ENCODE measurements at regions not wholly inside any gene's neighbourhood (a gene's known extent, or its start where the extent isn't known, plus 50 kb on each side); places are given as distances from the start of the nearest gene placed in this dataset.

DNA sequence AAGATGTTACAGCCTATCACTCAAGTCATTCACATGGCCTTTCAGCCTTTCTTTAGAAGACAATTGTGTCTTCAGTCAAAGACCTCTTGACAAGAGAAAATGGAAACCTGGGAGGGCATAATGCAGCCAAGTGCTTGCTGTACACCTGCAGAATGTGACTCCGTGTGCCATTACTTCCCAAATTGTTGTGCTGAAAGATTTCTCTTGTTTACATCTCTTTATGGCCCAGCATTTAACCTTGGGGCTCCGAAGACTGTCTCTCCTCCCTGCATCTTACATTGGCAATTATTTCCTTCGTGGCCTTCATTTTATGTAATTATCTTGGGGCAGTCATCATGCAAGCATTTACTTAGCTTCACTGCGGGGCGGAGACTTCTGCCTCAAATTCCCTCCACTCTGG, 287.0 kb downstream of the TCF7L2 start:
- TF ChIP-seq, protein P1, sequence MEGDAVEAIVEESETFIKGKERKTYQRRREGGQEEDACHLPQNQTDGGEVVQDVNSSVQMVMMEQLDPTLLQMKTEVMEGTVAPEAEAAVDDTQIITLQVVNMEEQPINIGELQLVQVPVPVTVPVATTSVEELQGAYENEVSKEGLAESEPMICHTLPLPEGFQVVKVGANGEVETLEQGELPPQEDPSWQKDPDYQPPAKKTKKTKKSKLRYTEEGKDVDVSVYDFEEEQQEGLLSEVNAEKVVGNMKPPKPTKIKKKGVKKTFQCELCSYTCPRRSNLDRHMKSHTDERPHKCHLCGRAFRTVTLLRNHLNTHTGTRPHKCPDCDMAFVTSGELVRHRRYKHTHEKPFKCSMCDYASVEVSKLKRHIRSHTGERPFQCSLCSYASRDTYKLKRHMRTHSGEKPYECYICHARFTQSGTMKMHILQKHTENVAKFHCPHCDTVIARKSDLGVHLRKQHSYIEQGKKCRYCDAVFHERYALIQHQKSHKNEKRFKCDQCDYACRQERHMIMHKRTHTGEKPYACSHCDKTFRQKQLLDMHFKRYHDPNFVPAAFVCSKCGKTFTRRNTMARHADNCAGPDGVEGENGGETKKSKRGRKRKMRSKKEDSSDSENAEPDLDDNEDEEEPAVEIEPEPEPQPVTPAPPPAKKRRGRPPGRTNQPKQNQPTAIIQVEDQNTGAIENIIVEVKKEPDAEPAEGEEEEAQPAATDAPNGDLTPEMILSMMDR (IDR thresholded peaks at IDR 0.05; ENCODE audit: control insufficient read depth, insufficient read depth, low read depth, low read length, missing control alignments): no peak
- DNase-seq (ENCODE audit: low read depth): no peak

DNA sequence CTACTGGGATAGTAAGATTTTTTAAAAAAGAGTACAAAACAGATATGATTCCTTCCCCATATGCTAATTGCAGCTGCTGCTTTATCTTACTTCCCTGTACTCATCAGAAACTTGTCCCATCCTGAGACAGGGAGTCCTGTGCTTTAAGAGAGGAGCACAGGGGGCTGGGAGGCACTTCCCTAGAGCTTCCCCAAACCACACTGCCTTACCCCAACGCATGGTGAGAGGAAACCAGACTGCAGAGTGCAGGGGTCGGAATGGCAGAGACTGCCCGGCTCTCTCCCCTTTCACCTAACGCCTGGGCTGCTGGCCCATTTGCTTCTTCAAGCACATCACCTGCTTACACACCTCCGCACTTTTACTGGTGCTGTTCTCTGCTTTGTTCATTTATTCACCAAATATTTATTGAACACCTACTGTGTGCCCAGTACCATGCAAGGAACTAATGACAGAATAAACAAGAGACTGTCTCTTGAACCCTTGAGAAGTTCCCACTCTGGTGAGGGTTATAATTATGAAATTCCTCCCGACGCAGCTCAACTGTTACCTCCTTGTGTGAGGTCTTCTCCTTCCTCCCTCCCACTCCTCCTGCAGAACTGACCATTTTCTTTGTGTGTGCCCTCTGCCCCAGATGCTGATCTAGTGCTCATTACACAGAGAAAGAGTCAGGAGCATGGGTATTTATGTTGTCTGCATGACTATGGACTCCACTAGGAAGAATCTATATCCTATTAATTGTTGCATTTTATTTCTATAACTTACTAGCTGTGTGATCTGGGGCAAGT, 289.7 kb downstream of the TCF7L2 start:
- no peak for DNase-seq (ENCODE audit: low read depth)
- H3K4me3 ChIP-seq (ENCODE audit: control insufficient read depth, low read depth, low read length): no peak overlapping the region
- TF ChIP-seq, protein P1 (IDR thresholded peaks at IDR 0.05; ENCODE audit: control insufficient read depth, insufficient read depth, low read depth, low read length, missing control alignments): no peak

More for the DNA sequence above, 287.0 kb downstream of the TCF7L2 start:
- no peak overlapping the region for H3K4me3 ChIP-seq (ENCODE audit: control insufficient read depth, low read depth, low read length)

DNA sequence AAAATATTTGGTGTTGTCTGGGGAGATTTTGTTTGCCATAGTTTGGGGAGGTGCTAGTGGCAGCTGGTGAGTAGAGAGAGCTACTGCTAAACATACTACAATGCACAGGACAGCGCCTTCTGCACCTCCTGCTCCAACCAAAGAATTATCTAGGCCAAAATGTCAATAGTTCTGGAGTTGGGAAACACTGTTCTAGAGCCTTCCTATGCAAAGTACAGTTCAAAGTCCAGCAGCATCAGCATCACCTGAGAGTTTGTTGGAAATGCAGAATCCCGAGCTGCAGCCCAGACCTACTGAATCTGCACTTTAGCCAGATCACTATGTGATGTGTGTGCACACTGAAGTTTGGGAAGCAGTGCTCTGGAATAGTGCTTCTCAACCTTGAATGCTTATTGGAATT, 290.7 kb downstream of the TCF7L2 start:
- TF ChIP-seq, protein P1 (IDR thresholded peaks at IDR 0.05; ENCODE audit: control insufficient read depth, insufficient read depth, low read depth, low read length, missing control alignments): no peak
- no peak overlapping the region for H3K4me3 ChIP-seq (ENCODE audit: control insufficient read depth, low read depth, low read length)
- no peak for DNase-seq (ENCODE audit: low read depth)

DNA sequence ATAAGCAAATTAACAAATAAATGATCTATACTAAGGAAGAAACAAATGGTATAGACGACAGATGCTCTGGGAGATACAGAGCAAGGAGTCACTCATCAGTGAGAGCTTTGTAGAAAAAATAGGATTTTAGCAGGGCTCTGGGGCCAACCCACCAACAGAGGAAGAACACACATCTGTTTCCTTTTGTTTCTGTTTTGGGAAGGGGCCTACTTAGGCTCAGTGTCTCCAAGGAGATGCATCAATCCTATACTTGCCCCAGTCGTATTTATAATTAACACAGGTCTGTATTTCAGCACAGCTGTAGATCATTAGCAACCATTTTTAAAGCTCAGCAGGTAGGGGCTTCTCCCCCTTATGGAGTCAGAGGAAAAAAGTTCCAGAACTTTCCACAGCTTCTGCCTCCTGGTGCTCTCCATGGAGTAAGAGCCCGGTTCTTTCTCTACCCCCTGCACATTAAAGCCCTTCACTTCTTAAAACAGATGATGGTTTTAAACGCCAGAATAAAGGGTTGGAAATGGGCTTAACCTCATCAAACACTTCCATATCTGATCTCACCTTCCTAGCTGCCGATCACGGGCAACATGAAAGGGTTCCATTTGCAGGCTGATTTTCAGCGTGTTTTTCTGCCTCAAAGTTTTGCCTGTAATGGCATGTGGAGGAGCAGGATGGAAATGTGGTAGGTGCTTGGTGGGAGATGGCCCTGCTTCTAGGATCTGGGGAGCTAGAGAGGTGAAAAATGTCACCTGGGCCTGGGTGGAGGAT, 291.7 kb downstream of the TCF7L2 start:
- H3K4me3 ChIP-seq (ENCODE audit: control insufficient read depth, low read depth, low read length): no peak overlapping the region
- TF ChIP-seq, protein P1 (IDR thresholded peaks at IDR 0.05; ENCODE audit: control insufficient read depth, insufficient read depth, low read depth, low read length, missing control alignments): no peak
- no peak for DNase-seq (ENCODE audit: low read depth)

DNA sequence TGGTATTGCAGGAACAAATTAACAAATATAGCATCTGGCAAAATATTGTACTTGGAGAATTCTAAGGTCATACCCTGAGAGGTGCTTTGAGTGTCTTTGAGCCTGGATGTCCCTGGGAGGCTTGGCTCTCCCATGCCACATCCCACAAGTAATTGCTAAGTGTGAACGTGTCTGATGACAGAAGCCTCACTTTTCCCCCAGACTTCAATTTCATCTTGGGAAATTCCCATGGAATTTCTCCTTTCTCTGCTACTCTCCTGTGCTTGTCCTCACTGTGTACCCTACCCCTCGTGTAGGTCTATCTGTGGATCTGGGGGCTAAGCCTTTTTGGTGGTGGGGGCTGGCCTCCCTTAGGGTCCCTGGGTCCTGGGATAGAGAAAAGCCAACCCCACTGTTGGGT, 293.3 kb downstream of the TCF7L2 start:
- H3K4me3 ChIP-seq (ENCODE audit: control insufficient read depth, low read depth, low read length): no peak overlapping the region
- no peak for DNase-seq (ENCODE audit: low read depth)
- TF ChIP-seq, protein P1 (IDR thresholded peaks at IDR 0.05; ENCODE audit: control insufficient read depth, insufficient read depth, low read depth, low read length, missing control alignments): no peak

DNA sequence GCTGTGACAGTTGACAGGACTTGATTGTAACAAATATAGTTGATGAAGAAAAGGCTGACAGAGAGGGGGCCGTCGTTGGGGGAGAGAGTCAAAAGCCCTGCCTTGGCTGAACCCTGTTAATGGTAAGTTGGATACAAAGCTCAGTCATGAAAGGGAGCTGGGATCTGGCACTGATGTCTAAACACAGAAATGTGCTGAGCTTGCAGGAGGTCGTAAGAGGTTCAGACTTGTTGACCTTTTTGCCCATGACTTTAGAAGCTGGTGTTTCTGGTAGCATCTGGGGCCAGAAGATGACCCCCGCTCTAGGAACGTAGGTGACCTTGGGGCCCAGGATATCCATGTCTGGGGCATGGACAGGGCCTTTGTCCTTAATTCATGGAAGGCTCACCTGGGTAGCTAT, 294.7 kb downstream of the TCF7L2 start:
- DNase-seq (ENCODE audit: low read depth): no peak
- H3K4me3 ChIP-seq (ENCODE audit: control insufficient read depth, low read depth, low read length): no peak overlapping the region
- TF ChIP-seq, protein P1 (IDR thresholded peaks at IDR 0.05; ENCODE audit: control insufficient read depth, insufficient read depth, low read depth, low read length, missing control alignments): no peak

Data from AG09309 (cell line).